ENCODE measurements at regions not wholly inside any gene's neighbourhood (a gene's known extent, or its start where the extent isn't known, plus 50 kb on each side); places are given as distances from the start of the nearest gene placed in this dataset.

DNA sequence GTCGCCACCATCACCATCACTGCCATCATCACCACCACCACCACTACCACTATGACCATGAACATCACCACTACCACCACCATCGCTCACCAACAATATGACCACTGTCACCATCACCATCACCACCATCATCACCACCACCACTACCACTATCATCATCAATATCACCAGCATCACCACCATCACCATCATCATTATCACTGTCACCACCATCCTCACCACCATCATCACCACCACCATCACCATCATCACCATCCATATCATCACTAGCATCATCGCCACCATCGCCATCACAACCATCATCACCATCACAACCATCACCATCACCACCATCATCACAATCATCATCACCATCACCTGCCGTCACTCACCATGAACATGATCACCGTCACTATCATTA is 184.6 kb downstream of the SHANK2 start:
- TF ChIP-seq CTCF (IDR thresholded peaks at IDR 0.05) = no peak
- TF ChIP-seq POLR2A (IDR thresholded peaks at IDR 0.05) = no peak

All from adrenal gland (tissue), 5 donors.